H1 (cell line): ENCODE measurements at regions not wholly inside any gene's neighbourhood (a gene's known extent, or its start where the extent isn't known, plus 50 kb on each side); places are given as distances from the start of the nearest gene placed in this dataset.

Source experiments
- CTCF ChIA-PET: fragments of 300-600 bp; sonication (Branson Sonifier 250); formaldehyde crosslinking; loops from one replicate; lab custom pipeline; 2021; ENCODE audit not compliant: partially characterized antibody; lab: Charles Lee
- POLR2A ChIA-PET: fragments of 300-600 bp; sonication (Branson Sonifier 250); formaldehyde crosslinking; loops from one replicate; lab custom pipeline; 2021; ENCODE audit warnings: inconsistent platforms; ENCODE audit not compliant: partially characterized antibody; lab: Charles Lee
- DNase-seq, 2 experiments: peaks; one replicate each; pipeline versions ENCODE4 v3.0.0 to v3.0.0-alpha.2; 2010 to 2022; ENCODE audit warnings: low spot score in 2 of 2, low read depth in 1 of 2, mixed read lengths in 1 of 2
- FAIRE-seq: peaks from 2 replicates; lab custom pipeline; 2011; peaks lifted over from hg19 to GRCh38; lab: Jason Lieb, UNC
- H2AFZ ChIP-seq: 2 replicates; pipeline ENCODE4 v1.8.1; 2012; ENCODE audit warnings: low read length, inconsistent platforms
- H2AK5ac ChIP-seq: 2 replicates; pipeline ENCODE4 v1.6.1; 2013; ENCODE audit warnings: low read depth, low read length
- H2BK120ac ChIP-seq: replicated peaks from 2 replicates; pipeline ENCODE3; 2013; ENCODE audit warnings: low read depth, low read length, inconsistent platforms
- H2BK12ac ChIP-seq: 2 replicates; pipeline ENCODE4 v1.6.1; 2013; ENCODE audit warnings: low read depth, low read length
- H2BK15ac ChIP-seq: 2 replicates; pipeline ENCODE4 v1.6.1; 2013; ENCODE audit warnings: low read length
- H2BK20ac ChIP-seq: 2 replicates; pipeline ENCODE4 v1.6.1; 2013; ENCODE audit warnings: low read length
- H2BK5ac ChIP-seq: 2 replicates; pipeline ENCODE4 v1.6.1; 2013; ENCODE audit warnings: low read depth, low read length
- H3K14ac ChIP-seq: 2 replicates; pipeline ENCODE4 v1.6.1; 2013; ENCODE audit warnings: inconsistent platforms; ENCODE audit not compliant: insufficient read length
- H3K18ac ChIP-seq: 2 replicates; pipeline ENCODE4 v1.6.1; 2013; ENCODE audit warnings: low read length; ENCODE audit errors: extremely low read depth
- H3K23ac ChIP-seq: 2 replicates; pipeline ENCODE4 v1.6.1; 2013; ENCODE audit warnings: inconsistent platforms; ENCODE audit not compliant: insufficient read length
- H3K23me2 ChIP-seq: 2 replicates; pipeline ENCODE4 v1.6.1; 2013; ENCODE audit warnings: low read depth, low read length
- H3K27ac ChIP-seq: 2 replicates; pipeline ENCODE4 v1.6.1; 2011; ENCODE audit warnings: low read depth, low read length, inconsistent platforms
- H3K27me3 ChIP-seq, 4 experiments: replicated peaks in 1 of 4; 1 replicate in 1 of 4; 2 replicates in 3 of 4; pipeline versions ENCODE4 v1.6.1 to v1.8.1; 2011 to 2013; ENCODE audit warnings: low read length in 3 of 4, mild to moderate bottlenecking in 3 of 4, inconsistent platforms in 2 of 4, mixed read lengths in 2 of 4, moderate library complexity in 1 of 4; ENCODE audit not compliant: control insufficient read depth in 3 of 4, insufficient read depth in 3 of 4; ENCODE audit errors: extremely low read depth in 1 of 4
- H3K36me3 ChIP-seq, 4 experiments: 2 replicates each; pipeline versions ENCODE4 v1.6.1 to v1.8.1; 2011 to 2013; ENCODE audit warnings: mild to moderate bottlenecking in 4 of 4, low read length in 3 of 4, moderate library complexity in 2 of 4, control low read depth in 1 of 4, inconsistent platforms in 1 of 4; ENCODE audit not compliant: insufficient read depth in 4 of 4, control insufficient read depth in 2 of 4
- H3K4ac ChIP-seq: replicated peaks from 2 replicates; pipeline ENCODE3; 2013; ENCODE audit warnings: low read length, low read depth, mixed read lengths, inconsistent platforms; ENCODE audit not compliant: insufficient read length
- H3K4me1 ChIP-seq, 4 experiments: replicated peaks in 1 of 4; 1 replicate in 1 of 4; 2 replicates in 3 of 4; pipeline versions ENCODE4 v1.6.1 to v1.8.1; 2011 to 2013; ENCODE audit warnings: low read length in 3 of 4, inconsistent platforms in 2 of 4, mixed read lengths in 1 of 4; ENCODE audit not compliant: insufficient read depth in 4 of 4, control insufficient read depth in 3 of 4
- H3K4me2 ChIP-seq, 2 experiments: 2 replicates each; pipeline versions ENCODE4 v1.6.1 to v1.8.1; 2011 to 2013; ENCODE audit warnings: low read depth in 2 of 2, low read length in 2 of 2, control low read depth in 1 of 2, inconsistent platforms in 1 of 2, mild to moderate bottlenecking in 1 of 2; ENCODE audit not compliant: insufficient read depth in 1 of 2
- H3K4me3 ChIP-seq, 4 experiments: fragments of 200-600, 300-600 bp in 1 of 4; sonication (generic), shearing (Covaris generic), sonication (Bioruptor Twin) in 1 of 4; 2 replicates each; pipeline versions ENCODE4 v1.5.1 to v1.8.1; 2011 to 2016; ENCODE audit warnings: low read length in 4 of 4, low read depth in 3 of 4, control low read depth in 2 of 4, inconsistent platforms in 2 of 4, mild to moderate bottlenecking in 2 of 4, mixed read lengths in 1 of 4, moderate library complexity in 1 of 4; ENCODE audit not compliant: insufficient read depth in 2 of 4; ENCODE audit errors: extremely low read depth in 1 of 4
- H3K56ac ChIP-seq: replicated peaks from 2 replicates; pipeline ENCODE3; 2013; ENCODE audit warnings: low read depth, mild to moderate bottlenecking, mixed read lengths, low read length, inconsistent platforms; ENCODE audit not compliant: insufficient read length
- H3K79me1 ChIP-seq: 2 replicates; pipeline ENCODE4 v1.6.1; 2013; ENCODE audit warnings: low read depth, low read length, control low read depth
- H3K79me2 ChIP-seq, 2 experiments: 2 replicates each; pipeline versions ENCODE4 v1.6.1 to v1.8.1; 2012 to 2013; ENCODE audit warnings: low read length in 2 of 2, mild to moderate bottlenecking in 2 of 2, inconsistent platforms in 1 of 2; ENCODE audit not compliant: insufficient read depth in 2 of 2, control insufficient read depth in 1 of 2
- H3K9ac ChIP-seq, 4 experiments: replicated peaks in 1 of 4; 1 replicate in 1 of 4; 2 replicates in 3 of 4; pipeline versions ENCODE4 v1.6.1 to v1.8.1; 2011 to 2013; ENCODE audit warnings: low read depth in 3 of 4, low read length in 3 of 4, control low read depth in 2 of 4, mild to moderate bottlenecking in 2 of 4, moderate library complexity in 2 of 4, inconsistent platforms in 1 of 4; ENCODE audit errors: extremely low read depth in 1 of 4
- H3K9me3 ChIP-seq, 2 experiments: 2 replicates each; pipeline versions ENCODE4 v1.6.1 to v1.8.1; 2012 to 2013; ENCODE audit warnings: mild to moderate bottlenecking in 2 of 2, moderate library complexity in 2 of 2, control low read depth in 1 of 2, inconsistent platforms in 1 of 2, low read depth in 1 of 2, low read length in 1 of 2, mixed read lengths in 1 of 2; ENCODE audit not compliant: insufficient read depth in 2 of 2
- H4K20me1 ChIP-seq, 2 experiments: replicated peaks in 1 of 2; 2 replicates each; pipeline versions ENCODE3 to v1.8.1; 2011 to 2013; ENCODE audit warnings: inconsistent platforms in 2 of 2, low read length in 2 of 2, mild to moderate bottlenecking in 1 of 2; ENCODE audit not compliant: insufficient read depth in 2 of 2, control insufficient read depth in 1 of 2
- H4K5ac ChIP-seq: 2 replicates; pipeline ENCODE4 v1.6.1; 2013; ENCODE audit warnings: low read length, low read depth, mixed read lengths, inconsistent platforms; ENCODE audit not compliant: insufficient read length
- H4K8ac ChIP-seq: 2 replicates; pipeline ENCODE4 v1.8.0; 2013; ENCODE audit warnings: mild to moderate bottlenecking, moderate library complexity, low read length, inconsistent platforms; ENCODE audit not compliant: insufficient read depth; ENCODE audit errors: extremely low read depth
- H4K91ac ChIP-seq: replicated peaks from 2 replicates; pipeline ENCODE3; 2013; ENCODE audit warnings: low read length, mixed read lengths, inconsistent platforms; ENCODE audit not compliant: insufficient read length
- CBX5 ChIP-seq: fragments of 300-800, 300-1000 bp; sonication (generic); IDR thresholded peaks from 2 replicates; pipeline ENCODE4 v1.7.1; 2016; ENCODE audit warnings: antibody characterized with exemption, low read length, low read depth
- EGR1 ChIP-seq: IDR thresholded peaks from 2 replicates; pipeline ENCODE4 v1.6.1; 2011; ENCODE audit warnings: low read depth, low read length, borderline replicate concordance
- EP300 ChIP-seq, 2 experiments: IDR thresholded peaks; 1 replicate in 1 of 2; 2 replicates in 1 of 2; pipeline ENCODE4 v1.6.1; 2011 to 2012; ENCODE audit warnings: low read depth in 2 of 2, low read length in 2 of 2, mild to moderate bottlenecking in 2 of 2, borderline replicate concordance in 1 of 2, inconsistent platforms in 1 of 2, moderate library complexity in 1 of 2
- KDM5A ChIP-seq: fragments of 200-600 bp; IDR thresholded peaks from 2 replicates; pipeline ENCODE4 v1.7.1; 2012; ENCODE audit warnings: mild to moderate bottlenecking, low read length, inconsistent platforms, mixed read lengths
- RAD21 ChIP-seq, 2 experiments: IDR thresholded peaks in 1 of 2; conservative IDR thresholded peaks in 1 of 2; 2 replicates each; pipeline ENCODE4 v1.6.1; 2011; ENCODE audit warnings: low read depth in 2 of 2, low read length in 2 of 2, improper control_type of control experiment in 1 of 2, inconsistent platforms in 1 of 2, mild to moderate bottlenecking in 1 of 2, moderate library complexity in 1 of 2
- SRF ChIP-seq: IDR thresholded peaks from 2 replicates; pipeline ENCODE4 v1.6.1; 2011; ENCODE audit warnings: mild to moderate bottlenecking, low read depth, low read length, moderate library complexity
- SUZ12 ChIP-seq: fragments of 200-600 bp; sonication (generic); IDR thresholded peaks from 2 replicates; pipeline ENCODE4 v1.6.1; 2012; ENCODE audit warnings: mild to moderate bottlenecking, inconsistent platforms, low read length, moderate library complexity, mixed read lengths
- TAF7 ChIP-seq: optimal IDR thresholded peaks from 2 replicates; pipeline ENCODE3; 2011; ENCODE audit warnings: low read depth, mild to moderate bottlenecking, inconsistent platforms, low read length, moderate library complexity, borderline replicate concordance
- WGBS, 2 experiments: shearing (Covaris generic) in 1 of 2; methylation state at CpG; one replicate each; pipeline versions ENCODE4 v1.1.6 to v1.1.7; 2013 to 2015; ENCODE audit warnings: low lambda C conversion rate in 2 of 2, mixed read lengths in 2 of 2, inconsistent platforms in 1 of 2, low coverage in 1 of 2, missing lambda C conversion rate in 1 of 2; ENCODE audit not compliant: insufficient replicate concordance in 2 of 2, insufficient coverage in 1 of 2, insufficient read length in 1 of 2; ENCODE audit errors: extremely low coverage in 1 of 2, missing lambda C conversion rate in 1 of 2; 5-methylcytosine and 5-hydroxymethylcytosine counted together

DNA sequence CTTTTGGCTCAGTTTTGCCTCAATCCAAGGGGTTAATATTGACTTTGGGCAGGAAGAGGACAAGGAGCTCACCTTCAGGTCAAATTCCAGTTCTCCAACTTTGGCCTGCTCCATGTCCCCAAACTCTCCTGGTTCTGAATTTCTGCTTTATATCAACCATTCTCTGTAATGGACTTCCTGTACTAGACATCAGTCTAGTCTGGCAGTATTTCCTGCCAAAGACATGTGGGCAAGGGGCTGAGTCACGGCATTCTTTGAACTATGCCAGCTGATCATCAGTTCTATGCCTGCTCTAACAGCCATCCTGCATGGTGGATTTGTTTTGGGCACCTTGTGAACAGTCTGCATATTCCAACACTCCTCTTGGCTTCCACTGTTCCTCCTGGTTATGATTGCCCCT lies 199.4 kb downstream of the ZEB2 start:
- no peak for TF ChIP-seq EP300 (IDR thresholded peaks at IDR 0.05; ENCODE audit: borderline replicate concordance in 1 of 2, low read depth in 2 of 2, low read length in 2 of 2)
- no peak for TF ChIP-seq TAF7
- TF ChIP-seq SUZ12 = no peak
- no peak for TF ChIP-seq EGR1
- TF ChIP-seq KDM5A = no peak
- no peak for TF ChIP-seq CBX5
- TF ChIP-seq RAD21 (IDR thresholded peaks at IDR 0.05 in 1 of 2, conservative IDR thresholded peaks at IDR 0.05 in 1 of 2; ENCODE audit: low read depth in 2 of 2, low read length in 2 of 2) = no peak
- no peak for TF ChIP-seq SRF
- Histone ChIP-seq H4K5ac (no peak overlapping the region), H2AFZ (no peak overlapping the region), H3K9ac (no peak overlapping the region), H2BK5ac (no peak overlapping the region), H3K14ac (no peak overlapping the region), H3K23ac (no peak overlapping the region), H3K23me2 (no peaks in the 10 kb centered on the region; the same call in 1 of the 2 replicates), H2BK20ac (no peak overlapping the region), H3K4ac (no peak overlapping the region), H3K4me2 (no peak overlapping the region), H3K36me3 (no peaks in the 10 kb centered on the region), H2BK120ac (no peak overlapping the region), H2BK15ac (no peak overlapping the region), H3K56ac (no peak overlapping the region), H4K20me1 (no peaks in the 10 kb centered on the region), H2BK12ac (no peak overlapping the region), H3K18ac (no peak overlapping the region), H3K27ac (no peak overlapping the region), H3K79me2 (peaks cover 0 to 17% of the 10 kb centered on the region in 2 experiments; a peak in 2 of 4 replicates), H2AK5ac (no peak overlapping the region), H4K8ac (no peak overlapping the region), H4K91ac (no peak overlapping the region), H3K27me3 (no peaks in the 10 kb centered on the region), H3K9me3 (no peaks in the 10 kb centered on the region), H3K4me1 (no peaks in the 10 kb centered on the region), H3K79me1 (no peaks in the 10 kb centered on the region; the same call in 1 of the 2 replicates), H3K4me3 (no peak overlapping the region)
- ChIA-PET POLR2A (interaction anchor here (1.0 kb wide), 1 partner anchor 11 kb away, joined by 3 read pairs; no protein-coding TSS in a partner anchor), CTCF (interaction anchor here (0.6 to 1.4 kb wide), 4 partner anchors 20 to 600 kb away, joined by 3 read pairs; no protein-coding TSS in a partner anchor)
- DNase-seq (no peak), FAIRE-seq (no peak)
- 93% methylated on average over 1 of the region's 1 CpG; no CpG with 5 or more reads in 1 of the 2 experiments for WGBS, 2 experiments
